HG03196 (cell line): ENCODE measurements at regions not wholly inside any gene's neighbourhood (a gene's known extent, or its start where the extent isn't known, plus 50 kb on each side); places are given as distances from the start of the nearest gene placed in this dataset.

Source experiments
- ATAC-seq: cut with Tn5 transposase; IDR thresholded peaks from one replicate; pipeline ENCODE4 v1.9.1; 2021; ENCODE audit not compliant: unreplicated experiment

DNA sequence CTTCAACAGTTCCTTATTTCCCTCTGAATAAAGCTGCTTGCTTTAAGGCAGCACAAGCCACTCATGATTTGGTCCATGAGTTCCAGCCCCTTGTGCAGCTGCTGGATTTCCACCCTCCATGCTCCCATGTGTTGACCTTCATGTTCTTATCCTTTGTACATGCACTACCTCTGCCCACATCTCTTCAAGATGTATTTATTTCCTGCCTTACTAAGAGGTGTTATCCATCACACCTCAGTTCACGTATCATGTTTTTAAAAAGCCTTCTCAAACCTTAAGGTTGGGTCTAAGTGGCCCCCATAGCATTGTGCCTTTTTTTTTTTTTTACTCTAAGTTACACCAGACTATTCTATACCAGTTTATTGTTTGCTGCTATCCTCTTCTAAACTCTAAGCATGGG, 107.7 kb downstream of the SIPA1L2 start:
- ATAC-seq = no peak

DNA sequence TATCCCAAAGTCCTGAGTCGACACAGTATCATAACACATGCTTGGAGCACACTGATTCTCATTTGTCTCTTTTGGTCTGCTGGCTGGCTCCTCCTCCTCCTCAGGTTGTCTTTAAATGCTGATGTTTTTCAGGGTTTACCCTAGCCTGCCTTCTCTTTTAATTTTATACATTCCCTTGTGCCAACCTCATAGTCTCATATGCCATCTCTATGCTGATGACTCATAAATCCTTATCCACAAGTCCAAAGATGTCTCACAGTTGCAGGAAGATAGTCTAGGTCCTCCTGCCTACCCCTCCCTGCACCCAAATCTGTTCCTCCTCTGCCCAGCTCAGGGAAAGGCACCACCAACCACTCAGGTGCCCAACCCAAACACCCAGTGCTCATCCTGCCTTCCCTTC, 108.3 kb downstream of the SIPA1L2 start:
- no peak for ATAC-seq

DNA sequence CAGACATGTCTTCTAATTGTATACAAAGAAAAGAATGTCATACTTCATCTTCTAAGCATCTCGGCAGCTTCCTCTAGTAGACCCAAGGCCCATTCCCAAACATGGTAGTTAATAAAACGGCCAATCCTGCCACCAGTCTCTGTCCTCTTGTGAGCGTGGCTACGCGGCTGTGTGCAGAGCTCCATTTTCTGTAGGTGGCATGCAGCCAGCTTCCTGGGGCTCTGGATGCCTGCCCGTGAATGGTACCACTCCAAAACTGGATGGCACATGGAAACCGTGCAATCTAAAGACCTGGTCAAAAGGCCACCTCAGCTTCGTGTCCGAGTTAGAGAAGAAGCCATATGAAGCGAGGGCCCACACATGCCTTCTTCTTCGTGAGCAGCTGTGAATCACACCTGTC, 110.7 kb downstream of the SIPA1L2 start:
- ATAC-seq = no peak

DNA sequence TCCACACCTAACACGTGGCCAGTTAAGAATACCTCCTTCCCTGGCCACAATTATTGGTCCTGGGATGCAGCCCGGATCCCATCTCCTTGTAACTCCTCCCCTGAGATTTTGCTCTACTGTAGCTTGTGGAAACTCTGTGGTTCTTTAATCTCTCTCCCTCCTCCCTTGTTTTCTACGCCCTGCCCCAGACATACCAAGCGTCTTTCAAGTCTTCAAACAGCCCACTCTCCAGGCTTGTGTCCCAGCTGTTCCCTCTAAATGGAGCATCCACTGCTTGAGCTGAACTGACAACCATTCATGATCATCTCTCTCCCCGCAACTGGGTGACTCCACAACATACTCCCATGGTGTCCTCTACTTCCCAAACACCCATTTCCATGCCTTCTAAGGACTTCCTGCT, 111.6 kb downstream of the SIPA1L2 start:
- no peak for ATAC-seq

DNA sequence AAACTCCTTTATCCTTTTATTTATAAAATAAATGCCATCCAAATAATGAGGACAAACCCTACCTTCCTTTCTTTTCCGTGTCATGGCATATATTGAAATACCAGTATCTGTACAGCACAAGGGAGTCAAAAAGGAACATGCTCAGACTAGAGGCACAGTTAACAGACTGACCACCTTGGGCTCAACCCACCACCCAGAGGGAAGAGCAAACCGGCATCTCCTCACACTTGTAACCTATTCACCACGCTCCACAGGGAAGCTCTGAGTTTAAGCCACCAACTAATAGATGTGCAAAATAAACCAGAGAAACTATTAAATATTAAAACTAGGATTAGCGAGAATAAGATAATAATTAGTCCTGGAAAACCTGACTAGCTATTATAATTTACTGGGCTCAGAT, 112.7 kb downstream of the SIPA1L2 start:
- no peak for ATAC-seq

DNA sequence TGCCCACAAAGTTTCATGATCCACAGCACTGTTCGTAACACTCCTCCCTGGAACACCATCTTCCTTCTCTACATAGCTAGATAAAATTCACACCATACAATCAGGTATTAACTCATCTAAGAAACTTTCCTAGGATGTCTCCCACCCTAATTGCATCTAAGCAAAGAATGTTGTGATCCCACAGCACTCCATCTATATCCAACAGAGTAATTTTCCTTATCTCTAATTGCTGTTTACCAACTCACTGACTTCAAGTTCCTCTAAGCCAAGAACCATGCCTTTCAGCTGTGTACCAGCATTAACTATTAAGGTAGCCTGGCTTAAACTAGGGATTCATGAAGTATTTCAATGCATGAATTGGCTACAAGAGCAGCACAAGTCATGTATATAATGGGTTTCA, 114.2 kb downstream of the SIPA1L2 start:
- ATAC-seq = no peak

DNA sequence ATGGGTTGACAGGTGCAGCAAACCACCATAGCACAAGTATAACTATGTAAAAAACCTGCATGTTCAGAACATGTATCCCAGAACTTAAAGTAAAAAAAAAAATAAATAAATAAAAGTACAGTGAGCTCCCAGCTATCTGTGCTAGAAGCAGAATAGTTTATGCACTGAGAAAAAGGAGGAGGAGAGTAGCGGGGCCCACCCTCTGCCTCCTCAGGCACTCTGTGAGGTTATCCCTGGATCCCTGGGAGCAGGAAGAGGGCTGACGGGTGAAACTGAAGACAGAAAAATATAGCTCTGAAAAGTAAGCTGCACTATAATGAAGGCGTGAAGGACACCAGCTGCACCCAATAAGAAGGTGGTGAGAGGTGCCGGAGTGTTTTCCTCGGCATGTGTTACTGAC, 117.2 kb downstream of the SIPA1L2 start:
- ATAC-seq = no peak

DNA sequence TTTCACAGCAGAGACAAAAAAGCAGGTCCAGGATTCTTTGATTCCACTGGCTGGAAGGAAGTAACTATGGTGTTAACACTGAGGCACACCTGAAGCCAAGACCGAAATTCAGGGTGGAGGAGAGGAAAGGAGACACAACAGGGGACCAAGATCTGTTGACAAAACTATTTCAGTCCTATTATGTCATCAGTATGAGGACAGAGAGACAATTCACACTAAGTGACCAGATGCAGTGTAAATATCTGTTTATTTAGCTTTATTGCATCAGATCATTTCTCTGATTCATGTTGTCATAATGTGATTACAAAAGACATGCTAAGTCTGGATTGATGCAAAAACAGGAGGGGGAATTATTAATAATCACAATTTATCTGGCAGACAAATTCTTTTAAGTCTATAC, 118.8 kb downstream of the SIPA1L2 start:
- no peak for ATAC-seq

DNA sequence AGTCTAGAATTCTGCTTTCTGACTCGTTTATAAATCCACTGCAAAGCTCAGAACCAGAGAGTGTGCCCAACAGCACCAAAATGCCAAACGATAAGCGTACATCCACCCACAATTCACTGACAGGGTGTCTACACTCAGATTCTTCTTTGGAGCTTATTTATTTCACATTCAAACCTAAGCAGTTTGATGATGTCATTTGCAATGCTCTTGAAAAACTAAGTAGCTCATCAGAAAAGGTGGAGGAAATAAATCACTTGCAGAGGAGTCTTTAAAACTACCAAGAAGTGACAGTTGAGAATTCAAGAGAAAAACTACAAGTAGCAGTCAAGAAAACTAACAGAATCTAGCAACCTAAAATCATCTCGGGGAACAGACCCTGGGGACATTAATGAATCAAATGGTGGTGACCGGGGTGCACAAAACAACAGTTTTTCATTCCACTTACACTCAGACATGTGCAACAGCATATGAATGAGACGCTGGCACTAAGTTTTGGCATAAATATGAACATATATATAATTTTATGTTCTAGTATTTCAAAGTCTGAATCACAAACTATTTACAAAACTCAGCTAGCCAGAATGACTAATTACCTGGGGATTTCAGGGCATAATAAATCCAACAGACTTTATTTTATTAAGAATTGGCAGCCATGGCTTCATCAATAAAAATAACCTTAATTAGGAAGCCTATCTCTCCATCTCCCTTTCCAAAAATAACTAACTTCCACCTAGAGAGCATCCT, 119.4 kb downstream of the SIPA1L2 start:
- no peak for ATAC-seq

DNA sequence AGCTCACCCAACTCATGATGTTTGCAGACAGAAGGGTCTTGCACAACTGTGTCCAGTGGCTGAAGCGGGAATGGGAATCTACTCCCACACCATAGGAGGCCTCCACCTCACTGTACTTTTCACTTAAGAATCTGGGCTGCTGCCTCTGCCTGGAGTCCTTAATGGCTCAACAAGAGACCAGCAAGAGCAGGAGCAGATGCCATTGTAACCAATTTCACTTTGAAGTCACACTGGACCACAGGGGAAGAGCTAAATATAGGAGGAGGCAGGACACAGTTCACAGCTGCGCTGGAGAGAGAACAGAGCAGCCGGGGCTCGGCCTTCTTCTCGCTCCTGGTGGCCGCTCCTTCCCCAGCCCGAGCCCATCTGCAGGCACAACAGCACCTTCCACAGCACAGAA, 120.4 kb downstream of the SIPA1L2 start:
- no peak for ATAC-seq

DNA sequence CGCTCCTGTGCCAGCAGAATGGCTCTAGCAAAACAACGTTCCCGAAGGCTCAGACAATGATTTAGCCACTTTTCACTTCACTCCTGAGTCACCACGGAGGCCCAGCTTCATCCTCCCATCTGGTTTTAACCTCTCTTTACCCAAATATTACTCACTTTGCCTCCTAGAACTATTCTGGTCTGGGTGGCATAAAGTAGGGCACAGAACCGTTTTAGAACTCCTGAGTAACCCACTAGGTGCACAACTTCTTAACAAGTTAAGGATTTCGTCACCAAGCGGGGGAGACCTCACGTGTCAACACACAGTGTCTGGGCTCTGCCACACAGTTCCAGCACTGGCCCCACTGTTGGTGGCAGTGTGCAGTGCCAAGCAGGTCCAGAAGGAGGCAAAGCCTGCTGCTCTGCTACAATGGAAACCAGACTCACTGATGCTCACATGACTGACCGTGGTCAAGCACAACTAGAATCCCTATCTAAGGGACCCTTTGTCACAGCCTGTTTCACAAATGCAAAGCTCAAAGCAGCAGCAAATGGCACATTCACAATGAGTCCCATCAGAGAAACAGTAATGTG, 121.7 kb downstream of the SIPA1L2 start:
- no peak for ATAC-seq

DNA sequence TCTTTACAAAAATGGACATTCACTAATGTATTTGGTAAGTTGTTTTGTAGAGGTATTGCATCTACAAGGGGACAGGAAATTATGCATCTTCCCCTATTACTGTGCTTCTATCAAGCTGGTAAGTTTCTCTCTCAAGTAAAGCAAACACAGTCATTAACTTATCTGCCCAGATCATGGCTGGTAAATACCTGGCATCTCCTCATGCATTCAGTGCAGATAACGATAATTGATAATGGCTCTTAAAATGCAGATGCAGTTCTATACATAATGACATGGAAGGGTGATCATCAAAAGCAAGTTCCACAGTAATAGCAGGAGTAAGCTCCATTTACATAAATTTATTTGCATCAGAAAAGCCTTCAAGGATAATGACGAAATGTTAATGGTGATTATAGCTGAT, 122.4 kb downstream of the SIPA1L2 start:
- no peak for ATAC-seq

DNA sequence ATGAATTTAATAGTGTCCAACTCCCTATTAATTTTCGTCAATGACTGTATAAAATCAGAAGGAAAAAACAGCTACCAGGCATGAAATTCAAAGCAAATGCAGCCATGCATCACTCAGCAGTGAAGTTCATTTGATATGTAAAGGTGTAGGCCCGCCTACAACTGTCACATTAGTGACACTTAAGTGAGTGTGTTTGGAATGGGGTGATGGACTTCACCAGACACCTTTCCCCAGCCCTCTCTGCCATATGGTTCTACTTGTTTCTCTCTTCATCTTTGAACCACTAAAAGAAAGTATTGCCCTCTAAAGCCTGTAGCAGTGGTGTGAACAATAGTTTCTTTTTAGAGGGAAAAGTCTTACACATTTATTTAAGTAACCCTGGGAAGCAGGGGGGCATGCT, 124.0 kb downstream of the SIPA1L2 start:
- no peak for ATAC-seq

DNA sequence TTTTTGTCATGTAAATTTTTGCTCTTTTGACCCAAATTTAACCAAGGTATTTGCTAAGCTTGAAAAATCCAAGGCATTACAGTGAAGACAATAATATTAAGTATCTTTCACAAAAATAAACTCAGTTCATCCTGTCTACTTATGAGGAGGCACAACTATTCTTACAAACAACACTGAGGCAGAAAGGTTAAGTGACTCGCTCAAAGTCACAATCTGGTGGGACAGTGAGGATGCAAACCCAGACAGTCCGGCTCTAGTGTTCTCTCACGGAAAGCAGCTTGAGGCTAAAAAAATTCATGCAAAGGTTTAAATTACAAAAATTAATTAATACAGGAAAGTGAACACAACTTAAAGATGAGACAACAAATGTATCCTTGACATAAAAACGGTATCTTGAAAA, 125.3 kb downstream of the SIPA1L2 start:
- ATAC-seq = no peak

DNA sequence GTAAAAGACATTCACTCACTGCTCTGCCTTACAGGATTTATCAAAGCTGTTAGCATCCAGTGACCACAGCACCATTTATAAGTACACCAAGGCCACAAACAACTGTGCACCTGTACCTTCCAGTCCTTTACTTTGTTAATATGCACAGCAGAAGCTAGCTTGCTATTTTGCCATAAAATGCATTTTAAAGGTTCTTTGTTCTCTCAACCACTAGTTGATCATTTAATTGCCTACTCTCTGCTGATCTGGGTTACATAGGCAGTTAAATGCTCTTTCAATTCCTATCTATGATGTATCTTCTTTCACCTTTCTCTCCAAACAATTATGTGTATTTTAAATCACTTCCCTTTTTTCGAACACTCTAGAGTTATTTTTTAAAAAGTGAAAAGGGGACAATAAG, 126.4 kb downstream of the SIPA1L2 start:
- ATAC-seq = no peak

DNA sequence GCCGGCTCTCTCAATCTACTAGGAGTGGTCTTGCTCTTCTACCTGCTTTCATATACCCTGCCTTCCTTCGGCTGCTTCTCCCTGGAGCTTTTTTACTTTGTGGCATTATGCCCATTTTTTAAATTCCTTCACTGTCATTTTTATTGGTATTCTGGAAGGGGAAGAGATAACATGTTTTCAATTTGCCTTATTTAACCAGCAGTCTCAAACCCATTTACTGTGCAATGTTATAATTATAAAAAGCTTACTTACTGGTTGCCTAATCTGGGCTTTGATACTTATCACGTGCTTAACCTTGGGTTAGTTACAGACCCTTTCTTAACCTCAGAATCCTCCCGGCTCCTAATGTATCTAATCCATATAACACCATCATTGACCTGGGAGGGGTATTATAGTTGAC, 128.1 kb downstream of the SIPA1L2 start:
- no peak for ATAC-seq

DNA sequence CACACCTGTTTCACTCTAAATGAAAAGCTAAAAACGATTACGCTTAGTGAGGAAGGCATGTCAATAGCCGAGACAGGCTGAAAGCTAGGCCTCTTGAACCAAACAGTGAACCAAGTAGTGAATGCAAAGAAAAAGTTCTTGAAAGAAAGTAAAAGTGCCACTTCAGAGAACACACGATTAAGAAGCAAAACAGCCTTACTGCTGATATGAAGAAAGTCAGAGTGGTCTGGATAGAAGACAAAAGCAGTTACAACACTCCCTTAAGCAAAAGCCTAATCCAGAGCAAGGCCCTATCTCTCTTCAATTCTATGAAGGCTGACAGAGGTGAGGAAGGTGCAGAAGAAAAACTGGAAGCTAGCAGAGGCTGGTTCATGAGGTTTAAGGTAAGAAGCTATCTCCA, 130.7 kb downstream of the SIPA1L2 start:
- no peak for ATAC-seq

DNA sequence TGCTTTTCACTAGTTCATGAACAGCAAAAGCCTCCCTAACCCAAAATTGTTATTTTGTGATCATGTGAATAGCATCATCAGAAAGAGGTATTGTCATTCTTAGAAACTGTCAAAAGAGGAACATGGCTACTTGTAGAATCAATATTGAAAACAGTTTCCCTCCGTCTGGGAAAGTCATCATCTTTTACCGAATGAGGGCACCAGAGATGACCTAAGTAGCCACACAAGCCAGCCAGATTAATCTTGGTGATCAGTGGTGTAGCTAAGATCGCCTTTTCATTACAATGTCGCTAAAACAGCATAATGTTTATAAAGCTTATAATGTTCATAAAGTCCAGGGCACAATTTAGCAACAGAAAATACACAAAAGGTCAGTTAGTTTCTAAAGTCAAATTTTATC, 136.1 kb downstream of the SIPA1L2 start:
- no peak for ATAC-seq

DNA sequence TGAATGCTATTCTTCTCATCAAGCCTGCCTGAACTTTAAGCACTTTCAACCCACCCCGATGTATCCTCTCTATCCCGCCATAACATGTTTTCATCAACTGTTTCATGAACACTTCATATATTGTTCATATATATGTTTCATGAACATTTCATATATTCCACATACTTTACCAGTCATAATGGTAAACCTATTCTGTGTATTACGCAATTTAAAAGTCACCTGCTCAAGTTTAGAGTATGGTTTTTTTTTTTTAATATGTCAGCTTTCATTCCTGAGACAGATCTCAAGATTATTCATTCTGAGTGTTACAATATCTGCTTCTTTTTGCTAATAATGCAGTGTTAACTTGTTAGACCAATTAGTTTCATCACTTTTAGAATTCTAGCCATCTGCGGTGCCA, 140.7 kb downstream of the SIPA1L2 start:
- ATAC-seq = no peak

DNA sequence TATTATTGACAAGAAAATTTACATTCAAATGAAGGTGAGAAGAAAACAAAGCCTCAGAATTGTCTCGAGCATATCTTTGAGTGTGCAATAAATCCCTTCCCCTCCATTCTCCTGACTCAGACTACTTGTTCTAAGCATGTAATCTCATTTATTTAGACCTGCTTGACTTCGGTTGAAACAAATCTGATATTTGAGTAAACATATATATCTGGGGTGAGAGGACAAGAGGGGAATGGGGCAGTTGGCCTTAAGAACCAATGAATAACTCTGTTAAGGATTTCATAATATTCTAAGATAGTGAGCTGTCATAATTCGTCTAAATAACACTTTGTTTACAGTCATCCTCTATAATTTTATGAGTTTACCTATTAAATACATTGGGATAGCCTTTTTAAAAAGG, 142.7 kb downstream of the SIPA1L2 start:
- ATAC-seq = no peak

DNA sequence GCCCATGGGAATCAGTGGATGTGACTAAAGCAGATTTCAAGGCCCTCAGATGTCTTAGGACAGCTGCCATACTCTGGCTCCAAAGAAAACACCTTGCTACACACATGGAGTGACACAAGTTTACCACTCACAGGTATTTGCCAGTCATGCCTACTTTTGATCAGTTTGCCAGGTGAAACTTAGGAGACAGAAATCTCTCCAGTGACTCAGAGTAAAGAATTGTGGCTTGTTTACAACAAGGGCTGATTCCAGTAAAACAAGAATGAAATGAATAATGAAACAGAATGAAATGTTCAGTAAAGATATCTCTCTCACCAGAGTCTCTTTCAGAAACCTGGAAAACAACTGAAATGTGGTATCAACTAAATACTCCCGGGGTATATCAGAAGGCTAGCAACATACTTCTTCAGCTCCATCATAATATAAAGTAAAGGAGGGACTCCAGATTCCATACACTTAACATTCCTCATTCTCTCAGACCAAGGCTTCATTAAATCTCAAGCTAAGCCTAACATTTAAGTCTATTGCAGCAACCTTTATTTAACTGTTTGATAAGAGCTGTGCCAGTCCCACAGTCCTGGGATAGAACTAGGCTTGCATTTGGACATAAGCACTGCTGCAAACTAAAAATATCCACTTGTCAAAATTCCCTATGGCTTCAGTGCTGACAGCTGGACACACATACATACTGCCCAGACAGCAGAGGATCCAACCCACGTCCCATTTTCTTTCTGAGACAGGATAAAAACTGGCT, 143.3 kb downstream of the SIPA1L2 start:
- ATAC-seq = no peak

DNA sequence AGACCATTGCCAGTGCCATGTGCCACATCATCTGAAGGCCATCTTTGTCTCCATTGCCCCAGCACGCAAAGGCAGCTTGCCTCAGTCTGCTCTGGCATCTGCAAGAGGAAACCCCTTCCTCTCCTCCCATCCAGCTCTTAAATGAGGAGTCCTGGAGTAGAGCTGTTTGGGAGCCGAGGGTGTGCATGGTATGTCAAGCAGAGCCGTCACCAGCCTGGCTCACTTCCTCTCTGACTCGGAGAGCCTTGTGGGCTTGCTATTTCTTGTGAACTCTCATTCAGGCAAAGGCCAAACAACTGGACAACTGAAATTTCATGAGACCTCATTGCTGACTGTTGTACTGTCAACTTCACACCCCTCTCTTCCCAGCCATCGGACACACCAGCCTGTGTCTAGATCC, 143.9 kb downstream of the SIPA1L2 start:
- no peak for ATAC-seq
